Caco-2 (cell line): ENCODE measurements at regions not wholly inside any gene's neighbourhood (a gene's known extent, or its start where the extent isn't known, plus 50 kb on each side); places are given as distances from the start of the nearest gene placed in this dataset.

Source experiments
- BruUV-seq: library from RNA; stranded (reverse); fragments of 400-500 nt; replicated peaks from 2 replicates; lab custom pipeline; 2021; lab: Mats Ljungman, UMichigan
- CTCF ChIA-PET: fragments of 300-600 bp; sonication (Branson Sonifier 250); formaldehyde crosslinking; loops from one replicate; lab custom pipeline; 2022; ENCODE audit warnings: antibody characterized with exemption; lab: Charles Lee
- POLR2A ChIA-PET: fragments of 300-600 bp; sonication (Branson Sonifier 250); formaldehyde crosslinking; loops from one replicate; lab custom pipeline; 2022; ENCODE audit warnings: antibody characterized with exemption; lab: Charles Lee
- DNase-seq, 2 experiments: peaks; one replicate each; pipeline versions ENCODE4 v3.0.0 to v3.0.0-alpha.2; 2020 to 2022
- H3K27me3 ChIP-seq: replicated peaks from 2 replicates; pipeline ENCODE4 v1.6.0; 2011; ENCODE audit warnings: low read length; ENCODE audit not compliant: control insufficient read depth, insufficient read depth
- H3K36me3 ChIP-seq: 2 replicates; pipeline ENCODE4 v1.5.1; 2011; ENCODE audit warnings: low read length; ENCODE audit not compliant: control insufficient read depth, insufficient read depth
- H3K4me1 ChIP-seq: fragments of 250-450 bp; sonication (Bioruptor Pico); 2 replicates; pipeline ENCODE4 v1.5.1; 2020; ENCODE audit warnings: mild to moderate bottlenecking
- H3K4me3 ChIP-seq: 2 replicates; pipeline ENCODE4 v1.5.1; 2011; ENCODE audit warnings: low read depth, mild to moderate bottlenecking, control low read depth, low read length
- H3K9me3 ChIP-seq: fragments of 250-450 bp; sonication (Bioruptor Pico); 2 replicates; pipeline ENCODE4 v1.5.1; 2020; ENCODE audit warnings: mild to moderate bottlenecking, moderate library complexity
- H3K27ac Mint-ChIP-seq: one replicate; pipeline ENCODE4 v1.8.0; 2022; ENCODE audit warnings: mixed read lengths; ENCODE audit not compliant: unreplicated experiment
- H3K27me3 Mint-ChIP-seq: one replicate; pipeline ENCODE4 v1.8.0; 2022; ENCODE audit warnings: mixed read lengths; ENCODE audit not compliant: insufficient read depth, unreplicated experiment
- H3K36me3 Mint-ChIP-seq: one replicate; pipeline ENCODE4 v1.8.0; 2022; ENCODE audit warnings: mild to moderate bottlenecking, mixed read lengths; ENCODE audit not compliant: insufficient read depth, unreplicated experiment
- H3K4me1 Mint-ChIP-seq: one replicate; pipeline ENCODE4 v1.8.0; 2022; ENCODE audit warnings: low read depth, mixed read lengths; ENCODE audit not compliant: unreplicated experiment
- H3K4me3 Mint-ChIP-seq: one replicate; pipeline ENCODE4 v1.8.0; 2022; ENCODE audit warnings: mild to moderate bottlenecking, moderate library complexity, mixed read lengths; ENCODE audit not compliant: unreplicated experiment
- H3K9me3 Mint-ChIP-seq: one replicate; pipeline ENCODE4 v1.8.0; 2022; ENCODE audit warnings: mixed read lengths; ENCODE audit not compliant: unreplicated experiment
- CTCF ChIP-seq, 2 experiments: fragments of 200-600 bp in 1 of 2; IDR thresholded peaks; 1 replicate in 1 of 2; 2 replicates in 1 of 2; pipeline versions ENCODE4 v1.5.1 to v1.8.0; 2011 to 2022; ENCODE audit warnings: antibody characterized with exemption in 1 of 2, control low read depth in 1 of 2, inconsistent platforms in 1 of 2, low read depth in 1 of 2, low read length in 1 of 2, mild to moderate bottlenecking in 1 of 2, moderate library complexity in 1 of 2; ENCODE audit not compliant: insufficient read depth in 1 of 2, severe bottlenecking in 1 of 2, unreplicated experiment in 1 of 2
- intact Hi-C: fragments of 100-400 bp; cut with micrococcal nuclease; formaldehyde crosslinking; loops from one replicate; pipeline ENCODE4 v1.10.0; 2022; ENCODE audit not compliant: unreplicated experiment

DNA sequence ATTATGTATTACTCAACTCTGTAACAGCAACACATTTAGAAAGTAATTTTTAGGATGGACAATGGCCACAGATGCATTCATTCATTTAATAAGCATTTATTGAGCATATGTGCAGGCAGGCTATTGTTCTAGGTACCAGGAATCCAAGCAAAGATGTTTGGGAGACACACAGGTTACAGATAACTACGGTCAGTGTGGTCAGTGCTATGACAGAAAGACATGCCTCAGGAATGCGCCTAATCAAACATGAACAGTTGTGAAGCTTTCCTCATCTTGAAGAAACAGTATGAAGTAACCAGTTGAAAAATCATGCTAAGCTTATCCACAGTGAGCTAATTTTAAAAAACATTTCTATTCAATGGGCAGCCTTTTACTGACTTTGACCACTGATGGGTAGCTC, 155.4 kb upstream of the CCDC54 start:
- Mint-ChIP-seq H3K4me3 (no peak overlapping the region), H3K36me3 (no peaks in the 10 kb centered on the region), H3K27ac (no peak overlapping the region), H3K9me3 (peaks cover 7% of the 10 kb centered on the region), H3K27me3 (no peaks in the 10 kb centered on the region), H3K4me1 (no peaks in the 10 kb centered on the region)
- DNase-seq, result no peak
- Histone ChIP-seq H3K4me3 (no peak overlapping the region), H3K27me3 (no peaks in the 10 kb centered on the region), H3K9me3 (no peaks in the 10 kb centered on the region), H3K36me3 (no peaks in the 10 kb centered on the region), H3K4me1 (peaks cover 3% of the 10 kb centered on the region; the same call in 1 of the 2 replicates)
- no peak for TF ChIP-seq CTCF (IDR thresholded peaks at IDR 0.05; ENCODE audit: insufficient read depth in 1 of 2, low read depth in 1 of 2, low read length in 1 of 2, severe bottlenecking in 1 of 2, unreplicated experiment in 1 of 2)
- POLR2A ChIA-PET, result no interaction called here
- no TSS peak for BruUV-seq
- CTCF ChIA-PET, result no interaction called here
- intact Hi-C loops, result no loop called here

DNA sequence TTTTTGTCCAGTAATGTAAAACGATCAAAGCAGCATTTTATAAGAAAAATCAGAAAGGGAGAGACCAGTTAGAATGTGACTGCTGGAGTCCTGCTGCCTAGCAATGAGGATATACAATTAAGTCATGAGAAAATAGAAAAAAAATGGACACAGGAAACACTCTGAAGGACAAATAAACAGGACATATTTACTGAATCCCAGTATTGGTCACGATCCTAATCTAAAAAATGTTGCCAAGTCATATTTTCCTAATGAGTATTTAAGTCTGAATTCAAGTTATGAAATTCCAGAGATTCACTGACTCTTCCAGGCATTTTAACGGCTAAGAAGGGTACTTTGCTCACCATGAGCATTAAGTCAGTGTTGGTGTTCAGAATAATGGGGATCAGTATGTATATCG, 154.3 kb upstream of the CCDC54 start:
- Mint-ChIP-seq H3K36me3 (no peaks in the 10 kb centered on the region), H3K27me3 (no peaks in the 10 kb centered on the region), H3K27ac (no peak overlapping the region), H3K4me1 (no peaks in the 10 kb centered on the region), H3K9me3 (peaks cover 7% of the 10 kb centered on the region), H3K4me3 (no peak overlapping the region)
- H3K36me3 ChIP-seq, result no peaks in the 10 kb centered on the region
- BruUV-seq, result no TSS peak
- DNase-seq, result no peak
- ChIA-PET POLR2A (no interaction called here), CTCF (no interaction called here)
- no peaks in the 10 kb centered on the region for H3K4me1 ChIP-seq
- no peak for TF ChIP-seq CTCF (IDR thresholded peaks at IDR 0.05; ENCODE audit: insufficient read depth in 1 of 2, low read depth in 1 of 2, low read length in 1 of 2, severe bottlenecking in 1 of 2, unreplicated experiment in 1 of 2)
- no peak overlapping the region for H3K4me3 ChIP-seq
- intact Hi-C loops, result no loop called here
- H3K27me3 ChIP-seq, result no peaks in the 10 kb centered on the region
- H3K9me3 ChIP-seq, result no peaks in the 10 kb centered on the region

DNA sequence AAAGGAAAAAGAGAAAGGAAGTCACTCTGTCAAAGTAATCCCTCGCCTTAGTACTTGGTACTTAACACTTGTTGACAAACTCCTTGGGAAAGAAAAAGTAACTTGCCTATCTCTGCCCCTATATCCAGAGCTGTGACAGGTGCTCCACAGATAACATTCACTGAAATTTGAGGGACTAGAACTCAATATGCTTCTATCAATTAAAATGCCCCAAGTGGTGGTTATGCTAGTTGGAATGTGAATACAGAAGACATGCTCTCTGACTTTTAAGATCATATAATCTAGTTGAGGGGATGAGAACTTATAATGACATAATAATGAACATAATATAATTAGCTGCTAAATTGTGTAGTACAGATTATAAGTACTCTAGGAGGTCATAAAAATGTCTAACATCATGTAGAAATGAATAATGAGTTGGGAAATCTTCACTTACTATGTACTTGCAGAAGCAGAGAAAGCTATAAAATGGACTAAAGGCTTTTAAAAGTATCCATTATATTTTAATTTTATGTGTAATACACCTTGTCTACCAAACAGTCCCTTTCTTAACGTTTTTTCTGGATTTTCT, 153.1 kb upstream of the CCDC54 start:
- Histone ChIP-seq H3K4me1 (no peaks in the 10 kb centered on the region), H3K4me3 (no peak overlapping the region), H3K27me3 (no peaks in the 10 kb centered on the region), H3K36me3 (no peaks in the 10 kb centered on the region), H3K9me3 (no peaks in the 10 kb centered on the region)
- Mint-ChIP-seq H3K27me3 (no peaks in the 10 kb centered on the region), H3K27ac (no peak overlapping the region), H3K36me3 (no peaks in the 10 kb centered on the region), H3K9me3 (peaks cover 7% of the 10 kb centered on the region), H3K4me1 (no peaks in the 10 kb centered on the region), H3K4me3 (no peak overlapping the region)
- intact Hi-C loops, result no loop called here
- DNase-seq, result no peak
- ChIA-PET POLR2A (no interaction called here), CTCF (no interaction called here)
- no peak for TF ChIP-seq CTCF (IDR thresholded peaks at IDR 0.05; ENCODE audit: insufficient read depth in 1 of 2, low read depth in 1 of 2, low read length in 1 of 2, severe bottlenecking in 1 of 2, unreplicated experiment in 1 of 2)
- BruUV-seq, result no TSS peak
